H54 (cell line): ENCODE measurements at regions not wholly inside any gene's neighbourhood (a gene's known extent, or its start where the extent isn't known, plus 50 kb on each side); places are given as distances from the start of the nearest gene placed in this dataset.

Experiments used
- DNase-seq: peaks from one replicate; pipeline ENCODE4 v3.0.0; 2011; ENCODE audit warnings: low spot score, mixed read lengths; ENCODE audit not compliant: insufficient read length
- FAIRE-seq: peaks from 3 replicates; lab custom pipeline; 2011; peaks lifted over from hg19 to GRCh38; lab: Jason Lieb, UNC
- POLR2A ChIP-seq: IDR thresholded peaks from 2 replicates; pipeline ENCODE4 v1.6.1; 2011; ENCODE audit warnings: low read depth, mild to moderate bottlenecking, low read length

DNA sequence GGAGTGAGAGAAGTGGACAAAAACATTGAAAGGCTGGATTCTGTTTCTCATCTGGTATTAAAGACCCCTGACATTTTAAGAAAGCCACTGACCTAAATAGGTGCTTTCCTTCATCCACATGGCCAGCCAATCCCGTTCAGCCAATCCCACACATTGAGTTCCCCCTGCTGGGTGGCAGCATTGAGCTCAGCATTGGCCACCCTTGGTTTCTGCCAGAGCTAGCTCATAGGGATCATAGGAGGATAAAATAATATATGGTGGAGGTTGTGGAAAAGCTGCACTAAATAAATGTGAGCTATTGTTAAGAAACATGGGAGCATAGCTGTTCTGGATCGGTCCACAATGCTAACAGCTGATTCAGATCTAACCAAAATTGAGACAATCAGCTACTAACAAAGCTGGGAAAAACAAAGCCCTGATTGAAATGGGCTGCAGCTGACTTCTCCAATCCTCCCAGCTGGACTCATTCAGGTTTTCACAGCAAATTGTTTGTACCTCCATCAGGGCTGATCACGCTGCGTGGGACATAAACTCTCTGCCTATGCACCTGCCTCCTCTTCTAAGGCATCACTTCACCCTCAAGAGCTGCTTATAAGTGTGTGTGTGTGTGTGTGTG, 256.5 kb downstream of the EMP1 start:
- FAIRE-seq (no peak), DNase-seq (no peak)
- TF ChIP-seq POLR2A: no peak

DNA sequence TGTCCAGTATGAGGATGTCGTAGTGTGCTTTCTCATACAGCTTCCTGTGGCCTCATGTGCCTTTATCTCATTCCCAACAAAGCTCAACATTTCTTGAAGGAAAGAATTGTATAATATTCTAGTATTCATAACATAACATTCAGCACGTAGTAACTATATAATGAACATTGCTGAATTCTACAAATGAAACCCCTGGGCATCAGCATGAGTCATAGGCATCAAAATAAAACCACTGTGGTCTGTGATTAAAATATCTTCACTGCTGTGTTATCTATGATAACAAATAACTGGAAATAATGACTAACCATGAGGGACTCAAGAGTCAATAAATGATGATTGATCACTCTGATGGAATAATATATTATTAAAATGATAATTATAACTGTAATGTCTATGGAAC, 255.2 kb downstream of the EMP1 start:
- no peak for DNase-seq
- no peak for FAIRE-seq
- TF ChIP-seq POLR2A: no peak

DNA sequence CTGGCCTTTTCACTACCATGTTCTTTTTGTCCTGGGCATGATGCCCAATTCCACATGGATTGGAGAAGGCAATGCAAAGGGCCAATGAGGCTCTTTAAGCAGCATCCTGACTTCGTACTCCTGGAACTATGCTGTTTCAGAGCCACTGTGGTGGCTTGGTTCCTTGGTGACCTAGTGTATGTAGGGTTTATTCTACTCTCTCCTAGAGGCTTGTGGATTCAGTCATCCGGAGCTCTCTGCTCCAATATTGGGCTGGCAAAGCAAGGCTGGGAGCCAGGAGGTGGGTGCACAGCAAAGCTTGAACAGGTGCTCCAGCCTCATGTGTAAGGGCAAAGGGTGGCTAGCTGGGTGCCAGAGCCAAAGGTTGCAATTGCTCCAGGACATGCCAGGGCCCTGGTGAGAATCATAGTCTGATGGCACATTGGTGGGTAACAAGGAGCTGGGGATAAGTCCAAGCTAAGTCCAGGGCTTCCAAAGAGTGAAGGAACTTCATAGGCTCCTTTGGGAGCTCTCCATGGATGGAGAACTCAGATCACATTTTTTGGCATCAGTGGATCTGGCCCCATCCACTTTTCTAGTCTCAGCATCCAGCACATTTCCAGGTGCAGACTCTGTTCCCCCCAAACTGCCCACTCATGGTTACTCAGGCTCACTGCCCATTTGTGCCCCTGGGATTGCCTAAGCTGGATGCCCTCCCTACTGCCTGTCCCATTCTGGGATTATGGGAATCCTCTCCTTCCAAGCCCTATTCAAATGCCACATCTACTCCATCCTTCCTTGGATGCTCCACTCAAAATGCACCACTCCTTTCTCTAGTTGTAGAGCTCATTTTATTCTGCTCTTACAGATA, 253.9 kb downstream of the EMP1 start:
- FAIRE-seq: no peak
- no peak for TF ChIP-seq POLR2A
- DNase-seq: no peak

DNA sequence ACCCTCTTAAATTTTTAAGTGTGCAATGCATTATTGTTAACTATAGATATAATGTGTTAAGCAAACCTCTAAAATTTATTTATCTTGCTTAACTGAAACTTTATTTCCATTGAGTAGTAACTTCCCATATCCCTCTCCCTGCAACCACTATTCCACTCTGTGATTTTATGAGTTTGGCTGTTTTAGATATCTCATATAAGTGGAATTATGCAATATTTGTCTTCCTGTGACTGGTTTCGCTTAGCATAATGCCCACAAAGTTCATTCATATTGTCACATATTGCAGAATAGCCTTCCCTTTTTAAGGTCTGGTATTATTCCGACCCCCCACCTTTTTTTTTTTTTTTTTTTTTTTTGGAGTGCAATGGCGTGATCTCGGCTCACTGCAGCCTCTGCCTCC, 247.6 kb downstream of the EMP1 start:
- no peak for DNase-seq
- no peak for FAIRE-seq
- TF ChIP-seq POLR2A: no peak

DNA sequence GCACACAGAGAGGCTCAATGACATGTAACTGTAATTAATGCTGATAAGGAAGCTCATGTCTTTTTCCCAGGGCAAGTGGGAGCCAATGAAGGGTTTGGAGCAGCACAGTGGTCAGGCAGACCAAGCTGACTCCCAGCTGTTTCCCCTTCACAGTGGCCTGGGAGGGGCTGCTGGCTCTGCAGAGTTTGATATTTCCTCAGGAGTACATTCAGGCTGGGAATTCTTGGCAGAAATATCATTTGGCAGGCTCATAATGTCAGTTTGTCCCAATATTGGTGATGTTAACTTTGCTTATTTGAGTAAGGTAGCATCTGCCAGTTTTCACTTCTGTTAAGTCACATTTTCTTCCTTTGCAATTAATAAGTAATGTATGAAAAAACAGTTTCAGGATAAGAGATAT, 247.0 kb downstream of the EMP1 start:
- FAIRE-seq (no peak), DNase-seq (no peak)
- TF ChIP-seq POLR2A: no peak

DNA sequence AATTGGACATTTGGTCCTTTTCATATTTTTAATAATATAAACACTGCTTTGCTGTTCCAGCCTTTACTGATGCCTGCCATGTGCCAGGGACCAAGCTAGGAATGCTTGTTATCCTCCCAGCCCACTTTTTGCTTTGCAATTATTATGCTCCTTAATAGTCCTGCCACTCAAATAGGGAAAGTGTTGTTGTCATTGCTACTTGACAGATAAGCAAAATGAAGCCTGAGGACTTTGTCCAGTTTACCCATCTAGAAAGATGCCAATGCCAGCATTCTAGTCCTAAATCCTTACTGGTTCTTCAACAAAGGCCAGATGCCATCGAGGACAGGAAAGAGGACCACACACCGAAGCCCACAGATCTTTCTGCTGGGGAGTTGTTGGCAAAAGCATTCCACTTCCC, 246.5 kb downstream of the EMP1 start:
- no peak for FAIRE-seq
- DNase-seq: no peak

DNA sequence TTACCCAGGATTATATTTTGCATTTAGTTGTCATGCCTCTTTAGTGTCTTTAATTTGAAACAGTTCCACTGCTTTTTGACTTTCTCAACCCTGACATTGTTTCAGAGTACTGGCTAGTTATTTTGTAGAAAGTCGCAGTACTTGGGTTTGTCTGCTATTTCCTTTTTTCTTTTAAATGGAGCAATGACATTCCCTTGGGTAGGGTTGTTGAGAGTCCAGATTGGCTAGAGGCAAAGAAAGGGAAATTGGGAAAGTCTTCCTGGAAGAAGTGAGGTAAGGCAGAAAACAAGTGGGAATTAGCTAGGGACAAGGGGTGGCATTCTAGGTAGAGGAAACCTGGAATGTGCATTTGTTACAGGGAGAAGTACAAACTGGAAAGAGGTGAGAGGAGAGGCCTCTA, 245.9 kb downstream of the EMP1 start:
- FAIRE-seq (no peak), DNase-seq (no peak)
- TF ChIP-seq POLR2A: no peak

More for the DNA sequence above, 246.5 kb downstream of the EMP1 start:
- TF ChIP-seq POLR2A: no peak

DNA sequence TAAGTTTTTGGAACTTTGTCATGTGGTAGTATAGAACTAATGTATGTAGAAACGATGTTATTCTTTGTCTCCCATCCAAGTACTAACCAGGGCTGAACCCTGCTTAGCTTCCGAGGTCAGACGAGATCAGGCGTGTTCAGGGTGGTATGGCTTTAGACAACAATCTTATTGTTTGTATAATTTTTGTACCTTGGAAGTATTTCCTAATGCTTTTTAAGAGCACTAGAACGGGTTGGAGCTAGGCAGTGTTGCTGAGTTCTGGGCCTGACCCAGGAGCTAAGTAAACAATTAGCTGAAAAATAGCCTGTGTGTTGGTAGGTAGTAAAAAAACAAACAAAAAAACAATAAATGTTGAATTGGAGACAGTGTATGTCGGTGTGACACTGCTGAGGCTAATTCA, 244.3 kb downstream of the EMP1 start:
- no peak for FAIRE-seq
- TF ChIP-seq POLR2A: no peak

DNA sequence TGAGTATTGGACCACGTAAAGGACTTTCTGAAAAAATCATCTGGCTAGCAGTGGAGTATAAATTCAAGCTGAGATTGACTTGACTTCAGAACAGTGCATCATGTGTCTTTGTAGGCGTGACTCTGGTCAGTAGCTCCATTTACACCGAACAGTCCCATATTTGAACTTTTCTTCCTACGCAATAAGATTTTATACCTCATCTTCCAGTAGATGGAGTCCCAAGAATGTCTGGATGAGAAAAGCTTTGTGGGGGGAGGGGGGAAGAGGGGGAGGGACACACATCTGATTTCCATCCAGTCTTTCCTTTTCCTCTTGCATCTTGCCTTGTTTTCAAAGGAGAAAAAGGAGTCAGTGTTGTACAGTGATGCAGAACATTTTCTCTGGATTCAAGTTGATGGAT, 241.0 kb downstream of the EMP1 start:
- no peak for TF ChIP-seq POLR2A
- FAIRE-seq (no peak), DNase-seq (no peak)

More for the DNA sequence above, 244.3 kb downstream of the EMP1 start:
- DNase-seq: no peak

DNA sequence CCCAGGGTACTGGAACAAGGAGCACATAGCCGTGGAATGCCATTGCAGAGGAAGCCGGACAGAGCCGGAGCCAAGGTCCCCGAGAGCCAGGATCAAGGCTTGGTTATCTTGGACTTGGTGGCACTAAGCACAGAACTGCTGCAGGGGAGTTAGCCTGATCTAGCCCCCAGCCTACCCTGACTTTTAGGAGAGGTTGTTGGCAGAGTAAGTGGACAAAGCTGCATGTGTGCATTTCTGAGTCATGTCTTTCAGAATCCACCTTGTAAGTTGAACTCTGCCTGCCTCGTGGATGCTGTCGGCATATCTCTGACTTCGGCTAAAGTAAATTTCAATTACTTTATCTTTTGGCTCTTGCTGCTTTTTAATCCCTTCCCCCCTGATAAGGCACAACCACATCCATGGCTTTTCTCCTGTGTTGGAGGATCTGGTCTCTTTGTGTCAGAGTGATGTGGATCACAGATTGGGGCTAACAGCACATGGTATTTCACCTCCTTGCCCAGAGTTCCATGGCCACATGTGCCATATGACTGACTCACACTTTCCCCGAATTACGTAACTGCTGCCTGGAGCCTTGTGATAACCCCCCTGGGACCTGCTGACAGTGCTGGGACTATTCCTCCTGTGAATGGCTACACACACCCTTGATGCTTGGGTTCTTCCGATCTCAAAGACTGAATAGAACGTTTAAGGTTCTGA, 240.3 kb downstream of the EMP1 start:
- DNase-seq (no peak), FAIRE-seq (no peak)
- TF ChIP-seq POLR2A: no peak

DNA sequence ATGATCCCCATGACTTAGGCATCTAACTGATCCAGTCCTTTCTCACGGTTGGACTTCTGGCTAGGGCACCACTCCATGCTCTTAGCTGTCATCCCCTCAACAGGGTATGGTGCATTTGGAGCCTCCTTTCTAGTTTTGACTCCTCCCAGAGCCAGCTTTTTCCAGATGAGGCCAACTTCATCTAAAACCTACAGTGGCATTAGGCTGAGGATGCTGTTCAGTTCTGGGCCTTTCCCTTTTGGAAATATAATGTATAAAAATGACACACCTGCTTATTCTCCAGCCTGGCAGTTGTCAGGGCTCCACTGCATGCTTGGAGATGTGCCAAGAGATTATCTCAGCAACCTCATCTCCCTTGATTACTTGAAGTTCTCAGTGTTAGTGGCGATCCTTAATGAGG, 239.7 kb downstream of the EMP1 start:
- DNase-seq (no peak), FAIRE-seq (no peak)
- TF ChIP-seq POLR2A: no peak

DNA sequence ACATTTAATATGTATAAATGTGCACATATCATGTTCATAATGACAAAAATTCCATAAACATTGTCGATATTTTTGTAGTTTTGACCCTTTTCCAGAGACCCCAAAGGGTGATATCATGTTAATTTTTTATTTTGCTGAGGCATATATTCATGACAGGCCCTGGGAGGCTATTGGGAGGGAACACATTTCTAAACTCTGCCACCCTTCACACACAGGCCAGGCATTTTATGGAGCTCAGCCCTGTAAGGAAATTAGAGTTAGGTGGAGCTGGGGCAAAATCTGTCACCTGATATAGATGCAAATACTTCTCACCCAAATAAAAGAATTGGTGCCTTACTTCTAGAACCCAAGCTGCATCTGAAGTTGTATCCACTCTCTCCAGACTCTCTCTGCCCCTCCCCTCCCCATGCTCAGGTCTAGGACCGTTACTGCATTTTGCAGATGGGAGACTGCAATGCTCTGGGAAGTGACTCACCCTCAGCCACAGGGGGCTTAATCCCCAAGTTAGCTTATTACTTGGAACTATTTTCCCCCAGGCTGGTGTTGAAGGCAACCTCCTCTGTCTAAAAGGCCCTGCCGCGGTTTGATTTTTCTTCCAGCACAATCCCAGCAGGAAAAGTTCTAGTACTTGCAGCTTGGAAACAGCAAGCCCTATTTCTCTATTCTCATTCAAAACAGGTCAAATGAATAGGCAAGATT, 238.9 kb downstream of the EMP1 start:
- FAIRE-seq: no peak

DNA sequence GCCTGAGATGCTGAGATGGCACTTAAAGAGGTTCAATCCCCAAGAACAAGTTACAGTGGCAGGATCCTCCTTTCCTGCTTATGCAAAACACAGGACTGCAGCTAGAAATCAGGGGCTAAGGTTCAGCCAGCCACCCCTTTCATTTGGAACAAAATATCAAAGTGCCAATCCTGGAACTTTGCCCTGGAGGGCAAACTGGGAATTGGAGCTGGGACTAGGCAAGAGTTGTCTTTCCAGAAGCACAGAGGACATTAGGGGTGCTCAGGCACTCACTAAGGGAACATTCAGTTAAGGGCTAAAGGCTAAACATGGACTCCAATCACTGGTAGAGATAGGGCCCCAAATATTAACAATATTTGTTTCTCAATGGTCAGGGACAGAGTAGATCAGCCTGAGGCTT, 237.2 kb downstream of the EMP1 start:
- no peak for TF ChIP-seq POLR2A
- FAIRE-seq (no peak), DNase-seq (no peak)

More for the DNA sequence above, 238.9 kb downstream of the EMP1 start:
- no peak for TF ChIP-seq POLR2A
- no peak for DNase-seq

DNA sequence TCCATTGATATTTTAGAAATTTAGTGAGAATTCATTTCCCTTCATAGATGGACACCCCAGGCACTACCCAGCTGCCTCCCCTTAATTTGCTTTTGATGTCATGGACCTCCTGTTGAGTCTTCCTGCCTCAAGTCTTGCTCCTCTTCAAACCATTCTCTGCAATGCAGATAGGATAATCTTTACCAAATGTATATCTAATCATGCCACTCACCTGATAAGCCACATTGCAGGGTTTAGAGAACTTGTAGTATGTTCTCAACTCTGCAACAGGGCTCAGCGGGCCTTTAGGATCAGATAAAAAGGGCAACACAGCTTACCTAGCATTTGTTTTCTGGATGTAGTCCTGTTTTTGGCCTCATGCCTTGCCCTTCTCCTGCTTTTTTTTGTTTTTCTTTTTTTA, 234.5 kb downstream of the EMP1 start:
- FAIRE-seq (no peak), DNase-seq (no peak)
- TF ChIP-seq POLR2A: no peak
